Keratinocyte (primary cell): ENCODE measurements at regions not wholly inside any gene's neighbourhood (a gene's known extent, or its start where the extent isn't known, plus 50 kb on each side); places are given as distances from the start of the nearest gene placed in this dataset.

ENCODE experiments used
- EZH2 ChIP-seq: IDR thresholded peaks from one replicate; pipeline ENCODE4 v1.6.1; 2012; ENCODE audit warnings: inconsistent platforms, mild to moderate bottlenecking, low read length, moderate library complexity
- TF ChIP-seq, protein P1 (sequence below), 3 experiments: IDR thresholded peaks in 1 of 3; conservative IDR thresholded peaks in 1 of 3; optimal IDR thresholded peaks in 1 of 3; 2 replicates in 2 of 3; 3 replicates in 1 of 3; pipeline versions ENCODE3 to v1.5.1; 2011; ENCODE audit warnings: low read length in 3 of 3, mild to moderate bottlenecking in 3 of 3, moderate library complexity in 2 of 3, control low read depth in 1 of 3, inconsistent platforms in 1 of 3; ENCODE audit not compliant: insufficient read depth in 2 of 3; ENCODE audit errors: extremely low read depth in 1 of 3

DNA sequence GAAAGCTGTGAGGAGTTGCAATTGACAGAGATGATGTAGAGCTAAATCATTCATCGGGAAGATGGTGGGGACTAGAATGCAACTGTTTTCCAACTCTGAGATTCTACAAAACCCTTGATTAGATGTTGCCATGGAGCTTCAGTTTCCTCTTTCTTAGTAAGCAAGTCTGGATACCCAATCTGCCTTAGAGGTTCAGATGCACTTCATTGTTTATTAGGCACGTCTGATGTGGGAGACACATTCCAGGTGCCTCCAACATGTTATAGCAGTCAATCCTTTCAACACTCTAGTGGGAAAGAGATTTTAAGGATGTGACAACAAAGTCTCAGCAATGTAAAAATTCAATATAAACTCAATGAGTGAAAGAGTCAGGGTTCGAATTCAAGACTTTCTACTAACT, 291.3 kb upstream of the PHYHIPL start:
- TF ChIP-seq, protein P1, sequence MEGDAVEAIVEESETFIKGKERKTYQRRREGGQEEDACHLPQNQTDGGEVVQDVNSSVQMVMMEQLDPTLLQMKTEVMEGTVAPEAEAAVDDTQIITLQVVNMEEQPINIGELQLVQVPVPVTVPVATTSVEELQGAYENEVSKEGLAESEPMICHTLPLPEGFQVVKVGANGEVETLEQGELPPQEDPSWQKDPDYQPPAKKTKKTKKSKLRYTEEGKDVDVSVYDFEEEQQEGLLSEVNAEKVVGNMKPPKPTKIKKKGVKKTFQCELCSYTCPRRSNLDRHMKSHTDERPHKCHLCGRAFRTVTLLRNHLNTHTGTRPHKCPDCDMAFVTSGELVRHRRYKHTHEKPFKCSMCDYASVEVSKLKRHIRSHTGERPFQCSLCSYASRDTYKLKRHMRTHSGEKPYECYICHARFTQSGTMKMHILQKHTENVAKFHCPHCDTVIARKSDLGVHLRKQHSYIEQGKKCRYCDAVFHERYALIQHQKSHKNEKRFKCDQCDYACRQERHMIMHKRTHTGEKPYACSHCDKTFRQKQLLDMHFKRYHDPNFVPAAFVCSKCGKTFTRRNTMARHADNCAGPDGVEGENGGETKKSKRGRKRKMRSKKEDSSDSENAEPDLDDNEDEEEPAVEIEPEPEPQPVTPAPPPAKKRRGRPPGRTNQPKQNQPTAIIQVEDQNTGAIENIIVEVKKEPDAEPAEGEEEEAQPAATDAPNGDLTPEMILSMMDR (optimal IDR thresholded peaks at IDR 0.05 in 1 of 3, IDR thresholded peaks at IDR 0.05 in 1 of 3, conservative IDR thresholded peaks at IDR 0.05 in 1 of 3; ENCODE audit: extremely low read depth in 1 of 3, insufficient read depth in 2 of 3, low read length in 3 of 3), result no peak
- TF ChIP-seq EZH2, result no peak
